Keratinocyte (primary cell): ENCODE measurements at regions not wholly inside any gene's neighbourhood (a gene's known extent, or its start where the extent isn't known, plus 50 kb on each side); places are given as distances from the start of the nearest gene placed in this dataset.
"Not testable (repeated sequence)": the region's sequence is repeated elsewhere in the genome, so short reads cannot be mapped to it uniquely, and the experiment has no call there.

Source experiments
- DNase-seq: peaks from one replicate; pipeline ENCODE4 v3.0.0-alpha.2; 2011; ENCODE audit warnings: low read depth, missing footprints, low spot score
- FAIRE-seq: peaks from 2 replicates; lab custom pipeline; 2011; peaks lifted over from hg19 to GRCh38; lab: Jason Lieb, UNC
- H2AFZ ChIP-seq: 2 replicates; pipeline ENCODE4 v1.6.0; 2012; ENCODE audit warnings: low read length, control low read depth, inconsistent platforms; ENCODE audit not compliant: control insufficient read depth
- H3K27ac ChIP-seq: 2 replicates; pipeline ENCODE4 v1.5.1; 2011; ENCODE audit warnings: low read length; ENCODE audit not compliant: control insufficient read depth, insufficient read depth
- H3K27me3 ChIP-seq: 3 replicates; pipeline ENCODE4 v1.6.0; 2011; ENCODE audit warnings: low read length; ENCODE audit not compliant: control insufficient read depth, insufficient read depth; ENCODE audit errors: extremely low read depth
- H3K36me3 ChIP-seq, 2 experiments: 2 replicates in 1 of 2; 3 replicates in 1 of 2; pipeline ENCODE4 v1.5.1; 2011; ENCODE audit warnings: low read length in 2 of 2, mild to moderate bottlenecking in 1 of 2; ENCODE audit not compliant: control insufficient read depth in 2 of 2, insufficient read depth in 2 of 2; ENCODE audit errors: extremely low read depth in 1 of 2
- H3K4me1 ChIP-seq: 3 replicates; pipeline ENCODE4 v1.5.1; 2011; ENCODE audit warnings: low read length; ENCODE audit not compliant: control insufficient read depth, insufficient read depth; ENCODE audit errors: extremely low read depth
- H3K4me2 ChIP-seq: 3 replicates; pipeline ENCODE4 v1.6.0; 2011; ENCODE audit warnings: low read depth, low read length; ENCODE audit not compliant: control insufficient read depth, insufficient read depth; ENCODE audit errors: extremely low read depth
- H3K4me3 ChIP-seq, 3 experiments: fragments of 200-600 bp in 1 of 3; sonication (generic) in 1 of 3; 2 replicates in 2 of 3; 3 replicates in 1 of 3; pipeline ENCODE4 v1.5.1; 2011 to 2016; ENCODE audit warnings: low read length in 3 of 3, mild to moderate bottlenecking in 3 of 3, control low read depth in 2 of 3, inconsistent platforms in 1 of 3, low read depth in 1 of 3, mixed read lengths in 1 of 3, mixed run types in 1 of 3, moderate library complexity in 1 of 3; ENCODE audit not compliant: control insufficient read depth in 2 of 3, insufficient read depth in 2 of 3; ENCODE audit errors: extremely low read depth in 1 of 3
- H3K79me2 ChIP-seq: 2 replicates; pipeline ENCODE4 v1.6.0; 2012; ENCODE audit warnings: low read length; ENCODE audit not compliant: control insufficient read depth, insufficient read depth
- H3K9ac ChIP-seq: 3 replicates; pipeline ENCODE4 v1.6.0; 2011; ENCODE audit warnings: low read length; ENCODE audit not compliant: control insufficient read depth, insufficient read depth; ENCODE audit errors: extremely low read depth
- H3K9me1 ChIP-seq: 3 replicates; pipeline ENCODE4 v1.6.0; 2011; ENCODE audit warnings: low read length; ENCODE audit not compliant: control insufficient read depth, insufficient read depth; ENCODE audit errors: extremely low read depth
- H3K9me3 ChIP-seq: 2 replicates; pipeline ENCODE4 v1.5.1; 2012; ENCODE audit warnings: low read depth, low read length; ENCODE audit not compliant: control insufficient read depth
- H4K20me1 ChIP-seq: 3 replicates; pipeline ENCODE4 v1.6.0; 2011; ENCODE audit warnings: low read length; ENCODE audit not compliant: control insufficient read depth, insufficient read depth; ENCODE audit errors: extremely low read depth
- CTCF ChIP-seq, 3 experiments: IDR thresholded peaks in 1 of 3; conservative IDR thresholded peaks in 1 of 3; optimal IDR thresholded peaks in 1 of 3; 2 replicates in 2 of 3; 3 replicates in 1 of 3; pipeline versions ENCODE3 to v1.5.1; 2011; ENCODE audit warnings: low read length in 3 of 3, mild to moderate bottlenecking in 3 of 3, moderate library complexity in 2 of 3, control low read depth in 1 of 3, inconsistent platforms in 1 of 3; ENCODE audit not compliant: insufficient read depth in 2 of 3; ENCODE audit errors: extremely low read depth in 1 of 3
- EZH2 ChIP-seq: IDR thresholded peaks from one replicate; pipeline ENCODE4 v1.6.1; 2012; ENCODE audit warnings: inconsistent platforms, mild to moderate bottlenecking, low read length, moderate library complexity
- dilution Hi-C: fragments of 300-500 bp; cut with MboI; formaldehyde crosslinking; loops from one replicate; pipeline ENCODE4 v1.7.0; 2020; ENCODE audit warnings: low sequenced_read_pairs; ENCODE audit not compliant: extremely low pct_ligation_motif_present

DNA sequence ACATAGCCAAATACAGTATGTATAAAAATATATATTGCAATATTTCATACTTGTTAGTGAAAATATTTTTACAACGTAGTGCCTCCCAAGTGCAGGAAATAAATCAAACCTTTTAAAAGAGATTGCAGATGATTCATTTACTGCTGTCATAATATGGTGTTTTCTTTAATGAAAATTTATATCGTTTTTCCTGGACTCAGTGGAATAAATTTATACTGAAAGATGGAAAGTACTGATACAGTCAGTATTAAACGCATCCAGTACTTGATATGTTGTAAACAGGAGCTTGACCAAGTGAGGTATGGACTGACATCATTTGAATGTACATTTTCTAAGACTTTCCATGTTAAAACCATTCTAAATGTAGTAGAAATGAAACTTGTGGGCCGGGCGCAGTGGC is 143.4 kb upstream of the ZNF608 start:
- no peak for FAIRE-seq

DNA sequence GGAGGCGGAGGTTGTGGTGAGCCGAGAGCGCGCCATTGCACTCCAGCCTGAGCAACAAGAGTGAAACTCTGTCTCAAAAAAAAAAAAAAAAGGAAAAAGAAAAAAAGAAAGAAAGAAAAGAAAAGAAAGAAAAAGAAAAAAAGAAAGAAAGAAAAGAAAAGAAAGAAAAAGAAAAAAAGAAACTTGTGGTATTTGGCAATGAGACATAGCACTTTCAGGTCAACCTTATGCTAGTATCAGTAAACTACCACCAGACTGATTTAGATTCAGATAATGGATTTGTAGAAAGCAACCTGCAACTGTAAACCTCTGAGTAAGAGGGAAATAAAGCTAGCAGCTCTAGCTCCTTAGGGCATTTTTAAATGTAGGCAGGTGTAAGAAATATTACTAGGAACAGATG is 144.0 kb upstream of the ZNF608 start:
- DNase-seq, H3K79me2 ChIP-seq, H3K9me3 ChIP-seq, H3K36me3 ChIP-seq, H3K4me1 ChIP-seq, H2AFZ ChIP-seq, H3K27ac ChIP-seq, H3K9ac ChIP-seq, H3K4me2 ChIP-seq, H3K9me1 ChIP-seq, FAIRE-seq, H3K27me3 ChIP-seq, H4K20me1 ChIP-seq, H3K4me3 ChIP-seq, dilution Hi-C loops: not testable (repeated sequence)

More for the DNA sequence above, 143.4 kb upstream of the ZNF608 start:
- Histone ChIP-seq H3K36me3 (no peaks in the 10 kb centered on the region), H4K20me1 (no peaks in the 10 kb centered on the region), H3K27me3 (no peaks in the 10 kb centered on the region), H2AFZ (no peak overlapping the region), H3K9me1 (no peaks in the 10 kb centered on the region), H3K79me2 (no peaks in the 10 kb centered on the region), H3K4me1 (no peaks in the 10 kb centered on the region), H3K27ac (no peak overlapping the region), H3K9me3 (no peaks in the 10 kb centered on the region), H3K4me2 (no peak overlapping the region), H3K9ac (no peak overlapping the region), H3K4me3 (no peak overlapping the region)
- no peak for TF ChIP-seq CTCF (optimal IDR thresholded peaks at IDR 0.05 in 1 of 3, IDR thresholded peaks at IDR 0.05 in 1 of 3, conservative IDR thresholded peaks at IDR 0.05 in 1 of 3; ENCODE audit: extremely low read depth in 1 of 3, insufficient read depth in 2 of 3, low read length in 3 of 3)
- no peak for TF ChIP-seq EZH2
- dilution Hi-C loops, result no loop called here
- DNase-seq, result no peak

GRCh38 chr5:124891179-124891578 is 144.7 kb upstream of the ZNF608 start:
- no peaks in the 10 kb centered on the region for H3K4me1 ChIP-seq
- no peaks in the 10 kb centered on the region for H3K79me2 ChIP-seq
- no peaks in the 10 kb centered on the region for H3K9me3 ChIP-seq
- H3K4me2 ChIP-seq, result no peak overlapping the region
- no peak overlapping the region for H2AFZ ChIP-seq
- no peaks in the 10 kb centered on the region for H4K20me1 ChIP-seq
- no peaks in the 10 kb centered on the region for H3K36me3 ChIP-seq
- no peaks in the 10 kb centered on the region for H3K9me1 ChIP-seq
- TF ChIP-seq CTCF (optimal IDR thresholded peaks at IDR 0.05 in 1 of 3, IDR thresholded peaks at IDR 0.05 in 1 of 3, conservative IDR thresholded peaks at IDR 0.05 in 1 of 3; ENCODE audit: extremely low read depth in 1 of 3, insufficient read depth in 2 of 3, low read length in 3 of 3), result no peak
- TF ChIP-seq EZH2, result no peak
- H3K4me3 ChIP-seq, result no peak overlapping the region
- no peaks in the 10 kb centered on the region for H3K27me3 ChIP-seq
- DNase-seq (no peak), FAIRE-seq (no peak)
- H3K9ac ChIP-seq, result no peak overlapping the region
- no peak overlapping the region for H3K27ac ChIP-seq
- dilution Hi-C loops, result no loop called here
